ENCODE measurements at regions not wholly inside any gene's neighbourhood (a gene's known extent, or its start where the extent isn't known, plus 50 kb on each side); places are given as distances from the start of the nearest gene placed in this dataset.
"Not testable (repeated sequence)": the region's sequence is repeated elsewhere in the genome, so short reads cannot be mapped to it uniquely, and the experiment has no call there.

GRCh38 chr5:85646036-85646435 lies 971.7 kb upstream of the COX7C start:
- no peaks in the 10 kb centered on the region for H3K4me1 ChIP-seq (ENCODE audit: low read depth)
- no peaks in the 10 kb centered on the region for H3K27me3 ChIP-seq
- no peak overlapping the region for H3K4me3 ChIP-seq
- H3K36me3 ChIP-seq: no peaks in the 10 kb centered on the region
- DNase-seq (ENCODE audit: low read depth in 1 of 2, low spot score in 1 of 2): no peak
- H3K9me3 ChIP-seq (ENCODE audit: low read depth): no peaks in the 10 kb centered on the region
- no peak for TF ChIP-seq CTCF (IDR thresholded peaks at IDR 0.05; ENCODE audit: low read depth, low read length)
- H3K27ac ChIP-seq: no peak overlapping the region

- no peak overlapping the region for H3K4me3 ChIP-seq
- DNase-seq (ENCODE audit: low read depth in 1 of 2, low spot score in 1 of 2): no peak
- no peak for TF ChIP-seq CTCF (IDR thresholded peaks at IDR 0.05; ENCODE audit: low read depth, low read length)
- H3K27ac ChIP-seq: no peak overlapping the region
- no peaks in the 10 kb centered on the region for H3K36me3 ChIP-seq
- H3K27me3 ChIP-seq: no peaks in the 10 kb centered on the region
- no peaks in the 10 kb centered on the region for H3K9me3 ChIP-seq (ENCODE audit: low read depth)
- no peaks in the 10 kb centered on the region for H3K4me1 ChIP-seq (ENCODE audit: low read depth)
Measured at GRCh38 chr5:85646641-85647040, 971.1 kb upstream of the COX7C start.

- H3K27ac ChIP-seq: no peak overlapping the region
- no peaks in the 10 kb centered on the region for H3K9me3 ChIP-seq (ENCODE audit: low read depth)
- no peaks in the 10 kb centered on the region for H3K4me1 ChIP-seq (ENCODE audit: low read depth)
- H3K27me3 ChIP-seq: no peaks in the 10 kb centered on the region
- TF ChIP-seq CTCF (IDR thresholded peaks at IDR 0.05; ENCODE audit: low read depth, low read length): no peak
- no peak for DNase-seq (ENCODE audit: low read depth in 1 of 2, low spot score in 1 of 2)
- H3K36me3 ChIP-seq: no peaks in the 10 kb centered on the region
- no peak overlapping the region for H3K4me3 ChIP-seq
Measured at GRCh38 chr5:85647349-85648127, 970.2 kb upstream of the COX7C start.

GRCh38 chr5:85648495-85648894 lies 969.2 kb upstream of the COX7C start:
- H3K4me3 ChIP-seq: no peak overlapping the region
- H3K27ac ChIP-seq: no peak overlapping the region
- DNase-seq (ENCODE audit: low read depth in 1 of 2, low spot score in 1 of 2): no peak
- no peaks in the 10 kb centered on the region for H3K27me3 ChIP-seq
- TF ChIP-seq CTCF (IDR thresholded peaks at IDR 0.05; ENCODE audit: low read depth, low read length): no peak
- H3K4me1 ChIP-seq (ENCODE audit: low read depth): no peaks in the 10 kb centered on the region
- no peaks in the 10 kb centered on the region for H3K9me3 ChIP-seq (ENCODE audit: low read depth)
- no peaks in the 10 kb centered on the region for H3K36me3 ChIP-seq

- H3K27me3 ChIP-seq: no peaks in the 10 kb centered on the region
- no peak for TF ChIP-seq CTCF (IDR thresholded peaks at IDR 0.05; ENCODE audit: low read depth, low read length)
- no peaks in the 10 kb centered on the region for H3K9me3 ChIP-seq (ENCODE audit: low read depth)
- no peak overlapping the region for H3K27ac ChIP-seq
- H3K36me3 ChIP-seq: no peaks in the 10 kb centered on the region
- DNase-seq (ENCODE audit: low read depth in 1 of 2, low spot score in 1 of 2): no peak
- H3K4me1 ChIP-seq (ENCODE audit: low read depth): no peaks in the 10 kb centered on the region
- no peak overlapping the region for H3K4me3 ChIP-seq
Measured at GRCh38 chr5:85651731-85652130, 966.0 kb upstream of the COX7C start.

GRCh38 chr5:85654144-85654543 lies 963.6 kb upstream of the COX7C start:
- not testable (repeated sequence) for H3K36me3 ChIP-seq; H3K27ac ChIP-seq; H3K4me3 ChIP-seq; H3K9me3 ChIP-seq (ENCODE audit: low read depth); DNase-seq (ENCODE audit: low read depth in 1 of 2, low spot score in 1 of 2); H3K4me1 ChIP-seq (ENCODE audit: low read depth); H3K27me3 ChIP-seq

Measured in cardiac muscle cell (in vitro differentiated cells and primary cell).